HEK293 (cell line): ENCODE measurements at regions not wholly inside any gene's neighbourhood (a gene's known extent, or its start where the extent isn't known, plus 50 kb on each side); places are given as distances from the start of the nearest gene placed in this dataset.

Experiments used
- CTCF ChIA-PET: fragments of 350-600 bp; formaldehyde crosslinking; extraction: SDS; loops from one replicate; lab custom pipeline; 2021; ENCODE audit warnings: antibody characterized with exemption; lab: Yijun Ruan, JAX
- POLR2A ChIA-PET: fragments of 300-600 bp; formaldehyde crosslinking; extraction: SDS; loops from one replicate; lab custom pipeline; 2020; ENCODE audit warnings: antibody characterized with exemption, inconsistent platforms; lab: Yijun Ruan, JAX
- H3K27ac ChIP-seq: fragments of 200-500 bp; sonication (Bioruptor generic); 2 replicates; pipeline ENCODE4 v1.5.1; 2014; ENCODE audit warnings: low read depth, low read length, control low read depth, inconsistent platforms; ENCODE audit errors: extremely low read depth
- H3K36me3 ChIP-seq, 2 experiments: fragments of 200-500 bp in 1 of 2; sonication (Bioruptor generic) in 1 of 2; 1 replicate in 1 of 2; 2 replicates in 1 of 2; pipeline ENCODE4 v1.5.1; 2014 to 2017; ENCODE audit warnings: inconsistent platforms in 2 of 2, low read length in 2 of 2; ENCODE audit not compliant: control insufficient read depth in 2 of 2, insufficient read depth in 1 of 2
- H3K4me1 ChIP-seq: fragments of 200-500 bp; sonication (Bioruptor generic); 2 replicates; pipeline ENCODE4 v1.5.1; 2014; ENCODE audit warnings: mild to moderate bottlenecking, low read length, inconsistent platforms; ENCODE audit not compliant: control insufficient read depth, insufficient read depth
- H3K4me3 ChIP-seq: 2 replicates; pipeline ENCODE4 v1.5.1; 2011; ENCODE audit warnings: low read depth, mild to moderate bottlenecking, control low read depth, low read length, moderate library complexity
- H3K9me3 ChIP-seq: fragments of 200-500 bp; sonication (Bioruptor generic); 2 replicates; pipeline ENCODE4 v1.5.1; 2014; ENCODE audit warnings: low read depth, low read length, inconsistent platforms; ENCODE audit not compliant: control insufficient read depth, insufficient read depth
- GLI2 ChIP-seq: fragments of 450-650 bp; formaldehyde crosslinking; IDR thresholded peaks from 2 replicates; pipeline ENCODE4; 2017; ENCODE audit warnings: missing biosample characterization, missing genetic modification characterization, low read depth, borderline replicate concordance
- GLIS1 ChIP-seq: fragments of 450-650 bp; formaldehyde crosslinking; IDR thresholded peaks from 2 replicates; pipeline ENCODE4 v1.5.1; 2016; ENCODE audit warnings: missing biosample characterization, missing genetic modification characterization
- OSR2 ChIP-seq: fragments of 450-650 bp; formaldehyde crosslinking; IDR thresholded peaks from 2 replicates; pipeline ENCODE4 v1.5.1; 2016; ENCODE audit warnings: missing biosample characterization, missing genetic modification characterization
- TSHZ1 ChIP-seq: fragments of 450-650 bp; formaldehyde crosslinking; IDR thresholded peaks from 2 replicates; pipeline ENCODE4 v1.5.1; 2016; ENCODE audit warnings: missing biosample characterization, missing genetic modification characterization, borderline replicate concordance
- ZBTB44 ChIP-seq: fragments of 450-650 bp; IDR thresholded peaks from 2 replicates; pipeline ENCODE4 v1.5.1; 2018; ENCODE audit warnings: missing biosample characterization, mild to moderate bottlenecking, missing genetic modification characterization
- ZBTB49 ChIP-seq: fragments of 450-650 bp; formaldehyde crosslinking; IDR thresholded peaks from 2 replicates; pipeline ENCODE4 v1.5.1; 2016; ENCODE audit warnings: missing biosample characterization, missing genetic modification characterization, low read depth
- ZNF146 ChIP-seq: fragments of 450-650 bp; formaldehyde crosslinking; IDR thresholded peaks from 2 replicates; pipeline ENCODE4 v1.5.1; 2016; ENCODE audit warnings: missing biosample characterization, missing genetic modification characterization
- ZNF148 ChIP-seq: fragments of 450-650 bp; formaldehyde crosslinking; IDR thresholded peaks from 2 replicates; pipeline ENCODE4 v1.5.0; 2017; ENCODE audit warnings: missing biosample characterization, missing genetic modification characterization, borderline replicate concordance
- ZNF202 ChIP-seq: fragments of 450-650 bp; formaldehyde crosslinking; IDR thresholded peaks from 2 replicates; pipeline ENCODE4 v1.5.1; 2016; ENCODE audit warnings: missing biosample characterization, missing genetic modification characterization, borderline replicate concordance
- ZNF324 ChIP-seq: fragments of 450-650 bp; formaldehyde crosslinking; IDR thresholded peaks from 2 replicates; pipeline ENCODE4 v1.5.1; 2016; ENCODE audit warnings: missing biosample characterization, missing genetic modification characterization
- ZNF354C ChIP-seq: fragments of 450-650 bp; formaldehyde crosslinking; IDR thresholded peaks from 2 replicates; pipeline ENCODE4 v1.5.1; 2016; ENCODE audit warnings: missing biosample characterization, missing genetic modification characterization, low read depth, borderline replicate concordance
- ZNF362 ChIP-seq: fragments of 450-650 bp; formaldehyde crosslinking; IDR thresholded peaks from 2 replicates; pipeline ENCODE4 v1.5.1; 2016; ENCODE audit warnings: missing biosample characterization, missing genetic modification characterization
- ZNF394 ChIP-seq: fragments of 450-650 bp; formaldehyde crosslinking; IDR thresholded peaks from 2 replicates; pipeline ENCODE4 v1.5.1; 2016; ENCODE audit warnings: missing biosample characterization, missing genetic modification characterization, mild to moderate bottlenecking, moderate library complexity, borderline replicate concordance
- ZNF473 ChIP-seq: fragments of 450-650 bp; formaldehyde crosslinking; IDR thresholded peaks from 2 replicates; pipeline ENCODE4 v1.5.1; 2017; ENCODE audit warnings: missing biosample characterization, missing genetic modification characterization
- ZNF501 ChIP-seq: fragments of 450-650 bp; formaldehyde crosslinking; IDR thresholded peaks from 2 replicates; pipeline ENCODE4 v1.5.1; 2016; ENCODE audit warnings: missing biosample characterization, missing genetic modification characterization
- ZNF518A ChIP-seq: fragments of 450-650 bp; formaldehyde crosslinking; conservative IDR thresholded peaks from 2 replicates; pipeline ENCODE4 v1.5.1; 2016; ENCODE audit warnings: low read depth, missing biosample characterization, missing genetic modification characterization
- ZNF521 ChIP-seq: fragments of 450-650 bp; formaldehyde crosslinking; IDR thresholded peaks from 2 replicates; pipeline ENCODE4 v1.5.1; 2017; ENCODE audit warnings: missing biosample characterization, mild to moderate bottlenecking, missing genetic modification characterization
- ZNF544 ChIP-seq: fragments of 450-650 bp; formaldehyde crosslinking; IDR thresholded peaks from 2 replicates; pipeline ENCODE4 v1.5.0; 2017; ENCODE audit warnings: missing biosample characterization, missing genetic modification characterization
- ZNF558 ChIP-seq: fragments of 450-650 bp; formaldehyde crosslinking; IDR thresholded peaks from 2 replicates; pipeline ENCODE4 v1.5.1; 2016; ENCODE audit warnings: missing biosample characterization, missing genetic modification characterization
- ZNF561 ChIP-seq: fragments of 450-650 bp; IDR thresholded peaks from 2 replicates; pipeline ENCODE4 v1.5.1; 2018; ENCODE audit warnings: missing biosample characterization, missing genetic modification characterization, borderline replicate concordance
- ZNF747 ChIP-seq: fragments of 450-650 bp; formaldehyde crosslinking; IDR thresholded peaks from 2 replicates; pipeline ENCODE4 v1.5.1; 2016; ENCODE audit warnings: missing biosample characterization, missing genetic modification characterization

- TF ChIP-seq ZNF561 (tag by site-specific recombination): no peak
- no peak for TF ChIP-seq ZNF521 (tag by site-specific recombination)
- no peak for TF ChIP-seq GLIS1 (tag by site-specific recombination)
- no peak for TF ChIP-seq TSHZ1 (tag by site-specific recombination)
- no peak for TF ChIP-seq ZNF518A (tag by site-specific recombination)
- TF ChIP-seq ZNF473 (tag by site-specific recombination): no peak
- TF ChIP-seq ZNF148 (tag by site-specific recombination): no peak
Measured at GRCh38 chr9:80948876-80949275, 740.5 kb downstream of the TLE1 start (continued).

- ChIA-PET POLR2A (no interaction called here), CTCF (no interaction called here)
- H3K4me1 ChIP-seq: no peaks in the 10 kb centered on the region; the same call in 1 of the 2 replicates
- no peak overlapping the region for H3K4me3 ChIP-seq
- H3K9me3 ChIP-seq: no peaks in the 10 kb centered on the region
- no peaks in the 10 kb centered on the region for H3K36me3 ChIP-seq
- no peak overlapping the region for H3K27ac ChIP-seq
- no peak for TF ChIP-seq ZNF747
- no peak for TF ChIP-seq ZBTB49 (tag by site-specific recombination)
- TF ChIP-seq OSR2: no peak
- TF ChIP-seq ZNF544 (tag by site-specific recombination): no peak
- no peak for TF ChIP-seq ZNF558 (tag by site-specific recombination)
- no peak for TF ChIP-seq ZBTB44 (tag by site-specific recombination)
- TF ChIP-seq GLI2 (tag by site-specific recombination): no peak
- no peak for TF ChIP-seq ZNF394 (tag by site-specific recombination)
- TF ChIP-seq ZNF354C (tag by site-specific recombination): no peak
- TF ChIP-seq ZNF501 (tag by site-specific recombination): no peak
- TF ChIP-seq ZNF146 (tag by site-specific recombination): no peak
- no peak for TF ChIP-seq ZNF324 (tag by site-specific recombination)
- no peak for TF ChIP-seq ZNF362 (tag by site-specific recombination)
- TF ChIP-seq ZNF202 (tag by site-specific recombination): no peak
Measured at GRCh38 chr9:80948066-80948465, 741.3 kb downstream of the TLE1 start.
